Superior temporal gyrus (tissue), 1 donor: ENCODE measurements at regions not wholly inside any gene's neighbourhood (a gene's known extent, or its start where the extent isn't known, plus 50 kb on each side); places are given as distances from the start of the nearest gene placed in this dataset.

Experiments used
- DNase-seq: peaks from one replicate; pipeline ENCODE4 v3.0.0-alpha.2; 2016; ENCODE audit errors: extremely low spot score

DNA sequence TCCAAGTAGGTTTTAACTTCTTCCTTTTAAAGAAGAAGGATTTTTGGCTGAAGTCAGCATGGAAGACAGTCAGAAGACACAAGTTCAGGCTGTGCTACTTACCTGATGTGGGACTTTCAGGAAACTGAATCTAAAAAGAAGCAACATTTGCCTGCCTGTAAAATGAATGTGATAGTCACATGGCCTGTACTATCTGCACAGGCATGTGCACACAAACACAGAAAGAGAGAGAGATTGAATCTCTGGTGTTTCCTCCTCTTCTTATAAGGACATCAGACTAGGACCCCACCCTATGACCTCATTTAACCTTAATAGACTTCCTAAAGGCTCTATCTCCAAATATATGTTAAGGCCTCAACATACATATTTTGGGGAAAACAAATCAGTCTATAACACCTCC is 542.9 kb downstream of the PLPP3 start:
- no peak for DNase-seq

DNA sequence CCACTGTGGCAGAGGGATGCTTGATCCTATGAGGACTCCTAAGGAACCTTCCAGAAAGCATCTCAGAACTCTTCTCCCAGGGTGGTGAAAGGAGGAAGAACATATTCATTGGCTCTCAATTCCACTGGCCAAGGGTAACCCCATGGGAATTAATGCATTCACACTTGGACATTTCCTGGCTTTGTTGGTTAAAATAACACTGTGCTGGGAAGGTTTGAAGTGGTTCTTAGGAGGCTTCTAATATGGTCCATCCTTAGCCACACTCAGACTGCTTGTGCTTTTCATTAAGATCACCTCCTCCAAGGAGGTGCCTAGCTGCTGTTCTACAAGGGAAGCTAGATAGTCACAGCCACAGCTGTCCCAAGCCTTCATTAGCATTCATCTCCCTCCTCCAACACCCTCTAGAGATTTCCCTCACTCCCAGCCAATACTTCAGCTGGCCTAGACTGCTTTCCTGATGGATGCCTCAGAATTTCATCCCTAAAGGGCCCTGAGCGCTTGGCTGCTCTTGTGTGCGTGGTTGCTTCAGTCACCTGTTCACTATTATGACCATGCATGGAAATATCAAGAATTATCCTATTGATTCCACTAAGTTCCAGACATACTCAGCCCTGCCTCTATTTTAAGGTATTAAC is 544.4 kb downstream of the PLPP3 start:
- DNase-seq, result no peak

DNA sequence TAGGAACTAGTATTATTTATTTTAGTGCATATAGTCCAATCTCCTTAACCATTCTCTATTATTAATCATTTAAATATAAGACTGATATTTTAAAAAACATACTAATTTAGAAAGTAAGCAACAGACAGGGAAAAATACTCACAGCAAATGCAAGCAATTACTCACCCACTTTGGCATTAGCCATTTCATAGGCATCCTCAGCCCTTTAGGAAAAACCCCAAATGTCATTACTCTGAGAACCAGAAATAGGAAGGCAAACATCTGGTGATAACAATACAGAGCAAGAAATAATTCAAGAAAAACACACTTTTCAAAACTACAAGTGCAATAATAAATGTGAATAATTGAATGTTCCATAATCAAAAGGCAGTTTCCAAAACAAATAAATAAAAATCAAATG is 545.1 kb downstream of the PLPP3 start:
- no peak for DNase-seq

DNA sequence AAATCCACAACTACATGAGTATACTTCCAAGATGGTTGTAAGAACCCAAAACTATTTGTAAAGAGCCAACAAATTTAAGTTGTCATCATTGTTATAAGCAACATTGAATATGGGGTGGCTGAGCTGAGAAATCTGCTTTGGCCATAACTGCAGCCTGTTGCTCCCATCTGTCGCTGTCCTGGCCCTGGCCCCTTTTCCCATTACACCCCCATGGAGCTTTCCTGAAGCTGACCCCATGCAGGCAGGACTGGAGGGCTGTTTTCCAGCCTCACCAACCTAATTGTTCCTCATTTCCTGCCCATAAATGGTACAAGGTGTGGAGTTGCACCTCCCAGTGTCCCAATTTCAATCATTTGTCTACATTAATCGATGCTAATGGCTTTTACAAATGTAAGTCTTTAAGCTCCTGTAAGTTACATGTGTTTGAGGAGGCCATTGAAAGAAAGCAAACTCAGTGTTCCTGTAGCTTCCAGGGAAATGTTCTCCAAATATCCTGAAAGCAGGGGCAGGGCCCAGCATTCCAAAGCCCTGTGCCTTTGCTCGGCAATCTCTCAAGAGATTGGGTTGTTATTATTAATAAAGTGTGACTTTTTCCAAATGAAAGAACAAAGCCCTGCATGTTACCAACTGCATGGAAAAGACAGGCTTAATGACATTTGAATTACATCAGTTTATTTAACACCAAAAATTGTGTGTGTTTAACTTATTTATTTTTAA is 545.9 kb downstream of the PLPP3 start:
- DNase-seq, result no peak

DNA sequence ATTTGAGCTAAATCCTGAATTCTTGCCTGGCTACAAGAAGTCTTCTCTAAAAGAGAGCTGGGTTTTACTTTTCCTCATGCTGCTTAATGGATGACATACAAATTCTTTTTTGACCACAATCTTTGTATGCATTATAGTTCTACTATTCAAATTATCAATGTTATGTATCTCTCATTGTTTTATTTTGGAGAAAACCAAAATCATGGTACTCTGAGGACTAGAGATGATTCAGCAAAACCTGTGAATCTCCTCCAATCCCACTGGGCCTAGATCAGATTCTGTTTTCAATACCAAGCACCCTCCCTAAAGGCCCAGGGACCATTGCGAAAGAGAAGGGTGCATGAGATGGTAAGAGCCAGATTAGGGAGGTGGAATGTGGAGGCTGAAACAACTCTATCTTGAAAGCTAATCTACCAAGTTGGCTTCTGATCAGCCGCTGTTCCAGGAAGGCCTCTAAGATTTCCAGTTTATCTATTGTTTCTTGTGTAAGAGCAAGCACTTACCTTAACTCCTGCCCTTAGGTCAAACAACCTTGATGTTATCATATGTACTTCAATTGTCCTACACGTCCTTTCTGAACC is 547.2 kb downstream of the PLPP3 start:
- no peak for DNase-seq

DNA sequence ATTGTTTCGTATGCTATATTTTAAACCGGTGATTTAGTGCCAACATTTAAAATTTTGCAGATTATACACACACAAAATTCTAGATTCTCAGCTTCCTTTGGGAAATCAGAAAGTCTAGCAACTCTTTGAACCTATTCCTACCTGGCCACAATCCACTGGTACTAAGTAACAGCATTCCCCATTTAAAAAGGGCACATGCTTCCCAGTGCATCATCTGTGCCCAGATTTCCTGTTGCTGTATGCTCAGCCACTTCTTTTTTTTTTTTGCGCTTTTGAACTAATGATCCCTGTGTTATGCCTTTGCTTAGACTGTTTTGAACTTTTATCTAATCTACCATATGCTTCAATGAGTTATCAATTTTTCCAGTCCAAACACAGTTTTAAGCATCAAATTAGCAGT is 548.4 kb downstream of the PLPP3 start:
- no peak for DNase-seq

DNA sequence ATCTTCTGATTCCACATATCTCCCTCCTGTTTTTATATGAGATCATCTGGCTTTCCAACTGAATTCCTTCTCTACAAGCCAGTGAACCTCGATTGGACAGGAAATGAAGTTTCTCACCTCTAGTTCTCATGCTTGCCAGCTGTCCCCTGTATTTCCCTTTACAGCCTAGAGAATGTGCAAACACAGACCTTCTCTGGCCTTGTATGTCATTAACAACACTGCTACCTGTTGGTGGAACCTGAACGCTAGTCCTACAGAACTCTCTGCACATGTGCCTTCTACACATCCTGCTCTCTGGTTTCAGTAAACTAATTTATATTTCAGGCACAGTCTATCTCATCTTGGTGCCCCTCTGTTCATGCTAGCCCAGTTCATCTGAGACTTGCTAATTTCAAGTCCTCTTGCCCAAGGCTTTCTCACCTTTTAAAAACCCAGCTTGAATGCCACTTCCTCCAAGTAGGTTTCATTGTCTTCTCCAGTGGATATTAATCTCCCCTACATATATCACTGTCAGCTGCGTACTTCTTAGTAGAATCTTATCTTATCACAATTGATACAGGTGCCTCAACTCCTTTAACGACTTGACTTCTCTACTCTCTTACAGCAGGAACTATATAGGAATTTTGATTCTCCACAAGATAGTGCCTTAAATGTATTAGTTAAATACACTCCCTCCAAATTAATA is 549.9 kb downstream of the PLPP3 start:
- DNase-seq, result no peak

DNA sequence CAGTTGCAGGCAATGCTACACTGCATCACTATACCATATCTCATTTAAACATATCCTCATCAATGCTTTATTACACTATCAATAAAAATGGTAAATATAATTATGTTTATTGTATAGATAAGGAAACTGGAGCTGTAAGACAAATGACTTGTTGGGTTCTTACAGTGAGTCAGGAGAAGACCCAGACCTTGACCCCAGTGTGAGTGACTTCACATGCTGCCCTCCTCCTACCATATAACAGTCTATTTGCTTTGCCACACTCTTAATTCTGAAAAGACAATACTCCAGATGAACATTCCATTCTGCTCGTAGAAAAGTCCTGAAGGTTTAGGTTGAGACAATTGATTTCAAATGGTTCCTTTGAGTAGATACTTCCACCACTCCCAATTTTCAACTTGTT is 550.5 kb downstream of the PLPP3 start:
- DNase-seq, result no peak

DNA sequence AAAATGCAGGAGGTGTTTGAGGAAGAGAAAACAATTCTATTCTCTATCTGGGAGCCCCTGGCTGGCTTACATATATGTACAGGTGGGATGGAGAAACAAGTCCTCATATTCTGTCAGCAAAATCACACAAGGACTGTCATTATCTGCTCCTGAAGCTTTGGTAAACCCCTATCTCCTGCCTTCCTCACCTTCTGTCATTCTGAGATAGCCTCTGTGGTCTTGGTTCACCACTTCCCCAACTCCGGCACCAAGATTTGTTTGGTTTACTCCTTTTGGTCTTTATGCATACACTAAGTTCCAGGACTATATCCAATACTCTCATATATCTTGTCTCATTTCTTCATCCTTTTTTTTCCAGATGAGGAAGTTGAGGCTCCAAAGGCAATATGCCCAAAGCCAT is 551.1 kb downstream of the PLPP3 start:
- no peak for DNase-seq

DNA sequence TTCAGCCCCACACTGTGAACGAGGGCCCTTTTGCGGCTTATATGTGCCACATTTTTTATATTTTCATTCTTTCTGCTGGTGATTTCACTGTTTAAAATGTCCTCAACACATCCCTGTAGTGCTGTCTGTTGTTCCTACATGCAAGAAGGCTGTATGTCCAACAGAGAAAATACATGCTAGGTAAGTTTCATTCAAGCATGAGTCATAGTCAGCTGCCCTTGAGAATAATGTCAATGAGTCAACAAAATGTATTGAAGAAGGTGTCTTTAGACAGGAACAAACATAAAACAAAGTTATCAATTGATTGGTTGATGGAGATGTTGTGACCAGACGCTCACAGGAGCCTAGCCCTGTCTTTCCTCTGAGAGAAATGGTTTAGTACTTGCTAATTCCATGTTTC is 553.4 kb downstream of the PLPP3 start:
- DNase-seq, result no peak

DNA sequence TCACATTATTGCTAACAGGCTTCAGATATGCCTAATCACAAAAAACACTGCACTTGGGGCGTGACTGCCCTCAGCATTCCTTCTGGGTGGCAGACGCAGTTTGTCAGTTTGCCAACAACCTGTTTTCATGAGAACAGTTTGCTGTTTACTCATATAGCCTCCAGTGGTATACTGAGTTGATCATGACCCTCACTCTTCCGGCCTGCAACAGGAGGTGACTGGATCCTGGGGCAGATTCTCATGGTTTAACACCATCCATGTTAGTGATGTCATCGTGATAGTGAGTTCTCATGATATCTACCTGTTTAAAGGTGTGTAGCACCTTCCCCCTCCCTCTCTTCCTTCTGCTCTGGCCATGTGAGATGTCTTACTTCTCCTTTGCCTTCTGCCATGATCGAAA is 555.2 kb downstream of the PLPP3 start:
- DNase-seq, result no peak

DNA sequence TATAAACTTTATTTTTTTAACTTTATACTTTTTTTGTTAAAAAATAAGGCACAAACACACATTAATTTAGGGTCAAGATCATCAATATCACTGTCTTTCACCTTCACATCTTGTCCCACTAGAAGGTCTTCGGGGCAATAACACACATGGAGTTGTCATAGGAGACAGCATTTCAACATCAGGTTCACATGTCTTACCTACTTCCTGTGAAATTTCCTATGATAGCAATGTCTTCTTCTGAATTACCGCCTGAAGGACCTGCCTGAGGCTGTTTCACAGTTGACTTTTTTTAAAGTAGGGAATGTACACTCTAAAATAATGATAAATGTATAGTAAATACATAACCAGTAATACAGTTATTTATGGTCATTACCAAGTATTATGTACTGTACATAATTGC is 559.4 kb downstream of the PLPP3 start:
- DNase-seq, result no peak

DNA sequence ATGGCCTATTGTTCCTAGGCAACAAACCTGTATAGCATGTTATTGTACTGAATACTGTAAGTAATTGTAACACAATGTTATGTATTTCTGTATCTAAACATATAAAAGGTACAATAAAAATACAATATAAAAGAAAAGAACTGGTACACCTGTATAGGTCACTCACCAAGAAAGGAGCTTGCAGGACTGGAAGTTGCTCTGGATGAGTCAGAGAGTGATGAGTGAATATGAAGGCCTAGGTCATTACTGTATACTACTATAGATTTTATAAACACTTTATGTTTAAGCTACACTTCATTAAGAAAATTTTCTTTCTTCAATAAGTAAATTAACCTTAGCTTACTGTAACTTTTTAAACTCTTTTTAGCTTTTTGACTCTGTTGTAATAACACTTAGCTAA is 559.9 kb downstream of the PLPP3 start:
- DNase-seq, result no peak

DNA sequence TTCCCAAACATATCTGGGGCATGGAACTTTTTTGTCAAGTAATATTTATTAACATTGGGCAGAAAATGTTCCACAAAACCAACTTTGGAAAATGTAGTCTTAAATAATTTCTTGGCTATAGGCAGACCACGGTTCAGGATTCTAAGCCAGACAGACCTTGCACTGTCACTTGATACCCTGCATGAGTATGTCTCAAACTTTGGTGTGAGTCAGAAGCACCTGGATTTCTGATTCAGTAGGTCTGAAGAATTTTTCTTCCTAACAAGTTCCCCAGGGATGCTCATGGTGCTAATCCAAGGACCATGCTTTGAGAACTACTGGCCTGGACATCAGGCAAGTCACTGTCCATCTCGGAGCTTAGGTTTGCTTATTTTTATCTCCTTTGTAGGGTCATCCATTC is 562.0 kb downstream of the PLPP3 start:
- no peak for DNase-seq

DNA sequence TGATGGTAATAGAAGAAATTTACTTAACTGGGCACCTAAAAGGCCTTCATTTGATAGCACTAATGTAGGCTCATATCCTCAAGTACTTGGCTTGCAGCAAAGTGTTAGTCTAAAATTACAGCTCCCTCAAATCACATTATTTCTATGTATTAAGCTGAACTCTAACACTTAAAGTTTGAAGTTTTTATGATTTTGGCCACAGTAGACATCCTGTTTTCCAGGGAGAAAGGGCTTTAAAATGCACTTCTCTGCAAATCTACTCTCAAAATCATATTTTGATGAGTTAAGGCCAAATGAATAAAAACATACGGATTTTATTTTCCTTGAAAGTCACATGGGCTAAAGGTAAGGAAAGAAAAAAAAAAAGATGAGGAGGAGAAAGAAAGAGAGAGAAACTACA is 575.5 kb downstream of the PLPP3 start:
- no peak for DNase-seq

DNA sequence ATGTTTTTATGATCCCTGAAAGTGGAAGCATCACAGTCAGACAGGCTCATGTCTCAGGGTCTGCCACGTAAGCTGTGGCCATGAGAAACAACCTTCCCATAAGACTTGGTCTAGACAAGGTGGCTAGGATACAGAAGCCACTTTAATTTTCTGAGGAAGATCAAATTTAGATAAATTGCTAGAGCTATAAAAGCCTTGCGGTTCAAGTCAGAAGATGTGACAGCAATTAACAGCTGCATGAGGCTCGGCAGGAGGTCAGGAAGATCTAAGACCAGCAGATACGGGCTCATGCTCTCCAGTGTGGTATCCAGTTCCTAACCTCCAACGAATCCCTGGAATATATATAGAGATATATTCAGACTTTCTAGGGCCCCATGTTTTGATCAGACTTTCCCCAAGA is 577.1 kb downstream of the PLPP3 start:
- no peak for DNase-seq

DNA sequence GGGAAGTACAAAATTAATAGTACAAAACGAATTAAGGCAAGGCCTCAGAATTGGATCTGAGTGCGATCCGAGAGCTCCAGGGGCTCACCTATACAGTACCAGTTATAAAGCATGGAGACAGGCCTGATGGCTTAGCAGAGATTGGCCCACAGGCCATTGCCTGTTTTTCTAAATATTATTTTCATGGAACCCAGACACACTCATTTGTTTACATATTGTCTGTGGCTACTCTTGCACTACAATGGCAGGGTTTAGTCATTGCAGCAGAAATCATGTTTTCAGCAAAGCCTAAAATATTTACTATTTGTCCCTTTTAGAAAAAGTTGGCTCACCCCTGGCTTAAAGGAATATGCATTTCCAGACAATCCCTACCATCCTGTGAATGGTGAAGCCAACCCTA is 578.9 kb downstream of the PLPP3 start:
- no peak for DNase-seq

DNA sequence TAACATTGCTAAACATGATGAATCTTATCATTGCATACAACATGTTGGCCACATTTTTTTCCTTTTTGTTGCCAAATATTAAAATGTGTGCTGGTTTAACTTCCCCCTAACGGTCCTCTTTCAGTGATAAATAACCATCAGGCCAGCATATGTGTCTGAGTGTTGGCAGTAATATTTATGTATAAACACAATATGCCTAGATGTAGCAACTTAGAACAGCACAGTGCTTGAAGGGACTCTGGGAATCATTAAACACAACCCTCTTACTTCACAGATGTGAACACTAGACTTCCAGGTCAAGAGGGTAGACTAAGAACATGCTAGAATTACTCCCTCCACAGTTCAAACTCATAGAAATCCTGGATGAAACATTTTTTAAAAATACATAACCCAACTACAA is 581.8 kb downstream of the PLPP3 start:
- no peak for DNase-seq

DNA sequence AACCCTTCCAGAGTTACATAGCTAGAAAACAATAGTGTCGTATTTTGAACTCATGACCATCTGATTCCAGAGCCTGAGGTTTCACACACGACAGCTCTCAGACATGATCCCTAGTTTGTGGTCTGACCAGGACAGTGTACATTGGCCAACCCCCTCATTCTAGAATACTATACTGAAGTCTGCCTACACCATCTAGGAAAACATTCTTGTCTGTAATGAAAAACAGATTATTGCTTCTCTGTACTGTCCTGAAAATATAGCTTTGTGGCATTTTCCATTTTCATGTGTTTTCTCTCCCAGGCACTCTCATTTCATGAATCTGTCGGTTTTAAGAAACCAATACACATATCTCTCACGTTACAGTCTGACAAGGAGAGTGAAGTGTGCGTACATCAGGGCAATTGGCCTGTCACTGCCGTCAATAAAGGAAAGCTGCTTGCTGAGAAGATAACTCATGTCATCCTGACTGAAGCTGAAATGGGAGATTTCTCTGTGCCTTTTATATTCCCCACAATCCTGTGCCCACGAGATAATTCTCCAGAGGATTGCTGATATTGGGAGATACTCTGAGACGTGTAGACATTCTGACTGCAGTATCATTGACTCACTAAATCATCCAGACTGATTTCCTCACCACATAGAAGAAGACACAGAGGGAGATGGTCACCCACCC is 585.6 kb downstream of the PLPP3 start:
- DNase-seq, result no peak

DNA sequence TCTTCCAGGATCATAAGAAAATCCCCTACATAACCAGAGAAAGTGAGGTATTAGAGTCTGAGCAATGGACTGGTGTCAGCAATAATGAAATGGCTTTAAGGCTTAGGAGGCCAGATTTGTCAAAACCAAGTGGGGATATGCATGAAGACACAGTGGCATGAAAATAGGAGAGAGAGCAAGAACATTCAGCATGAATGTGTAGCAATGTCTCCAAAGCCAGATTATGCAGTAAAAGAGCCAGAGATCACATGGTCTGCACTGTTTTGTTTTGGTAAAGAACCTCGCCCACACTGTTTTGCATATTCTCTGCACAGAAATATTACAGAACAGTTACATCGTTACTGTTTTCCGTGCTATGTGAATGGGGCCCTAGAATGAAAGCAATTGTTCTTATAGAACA is 589.4 kb downstream of the PLPP3 start:
- no peak for DNase-seq

DNA sequence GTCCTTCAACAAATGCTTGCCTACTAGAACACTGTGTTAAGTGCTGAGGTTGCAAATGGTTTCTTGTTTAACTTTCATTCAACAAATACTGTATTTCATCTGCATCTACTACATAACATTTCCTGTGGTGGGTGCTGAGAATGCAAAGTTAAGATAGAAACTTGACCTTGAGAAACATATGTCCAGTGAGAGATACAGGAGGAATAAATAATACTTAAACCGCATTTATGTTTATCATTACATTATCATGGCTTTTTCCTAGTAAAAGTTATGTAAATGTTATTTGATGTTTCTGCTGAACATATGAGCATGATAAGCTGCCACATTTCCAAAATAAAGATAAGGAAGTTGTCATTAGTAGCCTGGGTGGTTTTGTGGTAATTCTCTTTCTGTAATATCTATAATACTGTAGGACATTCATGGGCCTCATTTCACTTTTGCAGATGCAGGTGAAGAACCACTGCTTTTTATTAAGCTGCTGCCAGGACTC is 590.4 kb downstream of the PLPP3 start:
- no peak for DNase-seq
